Right lobe of liver (tissue), 6 donors: ENCODE measurements at regions not wholly inside any gene's neighbourhood (a gene's known extent, or its start where the extent isn't known, plus 50 kb on each side); places are given as distances from the start of the nearest gene placed in this dataset.

Experiments used
- ATAC-seq, 4 donors: fragments of 200-7000 bp; cut with Tn5 transposase; one replicate each; pipeline ENCODE4 v1.9.1; 2020; ENCODE audit warnings: mild to moderate bottlenecking in 4 of 4, moderate library complexity in 4 of 4
- DNase-seq, 3 donors: peaks; one replicate each; pipeline ENCODE4 v3.0.0-alpha.2; 2020
- H3K27ac ChIP-seq, 3 donors: fragments of 200-600 bp; one replicate each; pipeline ENCODE4 v1.8.0; 2022
- H3K27me3 ChIP-seq, 2 donors: fragments of 200-600 bp; one replicate each; pipeline ENCODE4 v1.8.0; 2022
- H3K36me3 ChIP-seq, 4 donors: fragments of 200-600 bp; sonication (generic) in 1 of 4; one replicate each; pipeline versions ENCODE4 v1.5.1 to v1.8.0; 2017 to 2022; ENCODE audit warnings: control low read depth in 1 of 4
- H3K4me1 ChIP-seq, 4 donors: fragments of 200-600 bp; sonication (generic) in 1 of 4; one replicate each; pipeline versions ENCODE4 v1.5.1 to v1.8.0; 2017 to 2022; ENCODE audit warnings: control low read depth in 1 of 4
- H3K4me3 ChIP-seq, 3 donors: fragments of 200-600 bp; one replicate each; pipeline ENCODE4 v1.8.0; 2022
- H3K9me3 ChIP-seq, 4 donors: fragments of 200-600 bp; sonication (generic) in 1 of 4; one replicate each; pipeline versions ENCODE4 v1.5.1 to v1.8.0; 2017 to 2022; ENCODE audit warnings: control low read depth in 1 of 4
- CTCF ChIP-seq, 4 donors: fragments of 200-600 bp in 3 of 4; fragments of 450-650 bp in 1 of 4; IDR thresholded peaks; one replicate each; pipeline versions ENCODE4 v1.5.1 to v1.8.0; 2016 to 2022; ENCODE audit warnings: antibody characterized with exemption in 4 of 4, mild to moderate bottlenecking in 2 of 4
- POLR2A ChIP-seq: fragments of 450-650 bp; IDR thresholded peaks from one replicate; pipeline ENCODE4 v1.6.1; 2017; ENCODE audit warnings: antibody characterized with exemption, mild to moderate bottlenecking
- WGBS: methylation state at CpG from one replicate; pipeline ENCODE4 v1.1.6; 2018; ENCODE audit warnings: low coverage, low lambda C conversion rate; ENCODE audit not compliant: insufficient coverage; ENCODE audit errors: missing lambda C conversion rate; 5-methylcytosine and 5-hydroxymethylcytosine counted together
- intact Hi-C, 2 donors: fragments of 100-400 bp; cut with DNase I; formaldehyde crosslinking; loops; one replicate each; pipeline versions ENCODE4 v1.11.2 to v1.14.1; 2022
- donor health status: DM: no; HTN: yes; CAD: no.
- donor health status: DM: no; HTN: no; CAD: no.
- donor health status: DM: no; HTN: no; CAD: no.
- donor health status: DM: no; HTN: yes; CAD: no.
- donor health status: DM: no; HTN: yes; CAD: no.

- DNase-seq (no peak), ATAC-seq (no peak)
- WGBS: 58% methylated on average over 3 of the region's 3 CpGs
- no peak overlapping the region for H3K4me3 ChIP-seq
- TF ChIP-seq CTCF (IDR thresholded peaks at IDR 0.05) (no peak), POLR2A (no peak)
- peaks cover 0 to 4% (median 0%) of the 10 kb centered on the region in 4 donors for H3K4me1 ChIP-seq
- H3K27me3 ChIP-seq: no peaks in the 10 kb centered on the region
- no peak overlapping the region for H3K27ac ChIP-seq
- H3K9me3 ChIP-seq: no peaks in the 10 kb centered on the region
- intact Hi-C loops: no loop called here
- H3K36me3 ChIP-seq: no peaks in the 10 kb centered on the region
Observed at GRCh38 chr6:145329257-145329656, 406.1 kb downstream of the EPM2A start.

DNA sequence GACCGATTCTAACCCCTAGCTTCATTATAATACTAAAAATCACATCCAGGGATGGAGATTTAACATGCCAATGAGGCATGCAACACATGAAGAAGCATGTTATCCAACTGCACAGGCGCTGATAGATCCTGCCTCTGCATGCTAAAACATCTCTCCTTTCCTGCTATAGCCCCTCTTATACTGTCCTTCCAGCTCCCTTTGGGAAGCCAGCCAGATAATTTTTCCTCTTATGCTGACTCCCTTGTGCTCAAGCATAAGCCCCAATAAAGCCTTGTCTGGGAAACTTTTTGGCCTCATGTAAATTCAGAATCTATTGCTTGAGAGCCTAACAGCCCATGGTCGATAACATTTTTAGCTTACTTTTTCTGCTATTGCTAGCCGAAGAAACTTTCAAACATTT is 404.3 kb downstream of the EPM2A start:
- 76% methylated on average over 4 of the region's 4 CpGs for WGBS
- Histone ChIP-seq H3K27me3 (no peaks in the 10 kb centered on the region), H3K36me3 (no peaks in the 10 kb centered on the region), H3K9me3 (no peaks in the 10 kb centered on the region), H3K27ac (no peak overlapping the region), H3K4me3 (no peak overlapping the region), H3K4me1 (peaks cover 0 to 4% (median 0%) of the 10 kb centered on the region in 4 donors)
- DNase-seq (no peak), ATAC-seq (no peak)
- intact Hi-C loops: no loop called here
- no peak for TF ChIP-seq CTCF (IDR thresholded peaks at IDR 0.05)
- no peak for TF ChIP-seq POLR2A

DNA sequence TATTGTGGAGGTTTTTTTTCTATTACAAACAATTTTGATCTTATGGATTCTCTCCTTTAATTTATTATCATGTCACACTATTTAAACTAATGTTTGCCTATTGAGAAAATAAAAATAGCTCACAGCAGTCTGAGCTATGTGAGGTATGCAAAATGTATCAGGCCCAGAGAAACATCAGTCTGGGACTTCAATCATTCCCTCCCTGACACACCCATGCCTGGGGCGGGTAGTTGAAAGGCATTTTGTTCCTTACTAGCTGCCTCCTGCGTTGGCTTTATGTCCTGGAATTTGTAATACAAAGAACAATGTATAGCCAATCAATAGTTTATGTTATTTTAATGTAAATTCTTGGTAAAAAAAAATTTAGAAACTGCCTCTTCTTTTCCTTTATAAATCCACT is 403.3 kb downstream of the EPM2A start:
- 76% methylated on average over 2 of the region's 2 CpGs for WGBS
- peaks cover 0 to 4% (median 0%) of the 10 kb centered on the region in 4 donors for H3K4me1 ChIP-seq
- no peak for ATAC-seq
- DNase-seq: no peak
- no peak overlapping the region for H3K27ac ChIP-seq
- no peaks in the 10 kb centered on the region for H3K9me3 ChIP-seq
- intact Hi-C loops: no loop called here
- no peaks in the 10 kb centered on the region for H3K27me3 ChIP-seq
- no peaks in the 10 kb centered on the region for H3K36me3 ChIP-seq
- no peak overlapping the region for H3K4me3 ChIP-seq
- TF ChIP-seq CTCF (IDR thresholded peaks at IDR 0.05) (no peak), POLR2A (no peak)

DNA sequence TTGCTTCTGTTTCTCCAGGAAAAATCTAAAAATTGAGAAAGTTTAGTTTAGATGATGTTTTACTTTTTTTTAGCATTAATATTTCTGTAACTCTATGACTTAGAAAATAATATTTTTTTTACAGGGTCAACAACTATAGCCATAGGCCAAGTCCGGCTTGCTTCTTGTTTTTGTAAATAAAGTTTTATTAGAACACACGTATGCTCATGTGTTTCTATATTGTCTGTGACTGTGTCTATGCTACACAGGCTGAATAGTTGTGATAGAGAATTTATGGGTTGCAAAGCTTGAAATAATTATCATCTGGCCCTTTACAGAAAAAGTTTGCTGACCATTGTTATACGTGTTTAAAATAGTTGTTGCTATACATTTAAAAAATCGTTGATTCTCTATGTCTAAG is 399.2 kb downstream of the EPM2A start:
- WGBS: 88% methylated on average over 4 of the region's 4 CpGs
- intact Hi-C loops: no loop called here

More for the DNA sequence above, 399.2 kb downstream of the EPM2A start:
- ATAC-seq (no peak), DNase-seq (no peak)
- no peak overlapping the region for H3K27ac ChIP-seq
- no peaks in the 10 kb centered on the region for H3K27me3 ChIP-seq
- H3K36me3 ChIP-seq: no peaks in the 10 kb centered on the region
- H3K4me1 ChIP-seq: no peaks in the 10 kb centered on the region
- TF ChIP-seq CTCF (IDR thresholded peaks at IDR 0.05): no peak
- no peak for TF ChIP-seq POLR2A
- no peak overlapping the region for H3K4me3 ChIP-seq
- H3K9me3 ChIP-seq: no peaks in the 10 kb centered on the region
